SIG-M5 treated with dmso at 0.1 percent for 504 hours (cell line): ENCODE measurements at regions not wholly inside any gene's neighbourhood (a gene's known extent, or its start where the extent isn't known, plus 50 kb on each side); places are given as distances from the start of the nearest gene placed in this dataset.

Source experiments
- DNase-seq: peaks from one replicate; lab custom pipeline; 2025; ENCODE audit not compliant: unreplicated experiment; lab: John Stamatoyannopoulos, UW

DNA sequence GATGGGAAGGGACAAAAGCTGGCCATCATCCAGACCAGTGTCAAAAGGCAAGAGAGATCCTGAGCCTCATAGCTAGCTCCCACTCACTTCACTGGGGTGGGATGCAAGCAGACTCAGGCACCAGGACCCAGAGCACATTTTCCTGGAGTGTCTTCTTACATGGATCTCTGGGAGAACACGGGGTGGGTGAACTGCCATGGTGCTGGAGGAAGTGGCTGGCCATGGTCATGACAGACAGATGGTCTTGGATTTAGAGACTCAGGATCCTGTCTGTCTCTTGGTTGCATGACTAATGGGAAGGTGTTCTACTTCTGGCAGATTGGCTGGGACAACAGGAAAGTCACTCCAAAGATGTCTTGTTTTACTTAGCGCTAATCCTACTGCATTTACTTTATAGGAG lies 311.5 kb downstream of the ATP23 start:
- DNase-seq: no peak

DNA sequence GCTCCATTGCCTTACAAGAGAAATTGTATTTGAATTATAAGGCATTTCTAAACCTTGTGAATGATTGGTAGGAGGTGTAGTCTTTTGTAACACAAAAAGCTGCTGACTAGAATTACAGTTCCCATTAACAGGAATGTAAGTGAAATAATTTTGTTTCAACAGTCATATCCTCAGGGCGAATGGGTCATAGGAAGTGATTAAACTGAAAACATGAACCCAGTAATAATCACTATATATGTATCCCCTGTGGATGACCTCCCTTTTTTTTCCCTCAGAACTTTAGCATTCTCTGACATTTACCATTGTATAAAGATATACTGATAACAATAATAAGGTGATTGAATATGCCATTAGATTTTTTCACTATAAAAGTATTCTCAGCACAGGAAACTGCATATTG lies 312.3 kb downstream of the ATP23 start:
- no peak for DNase-seq

- DNase-seq: no peak
Measured at GRCh38 chr12:58254463-58255100, 313.2 kb downstream of the ATP23 start.

DNA sequence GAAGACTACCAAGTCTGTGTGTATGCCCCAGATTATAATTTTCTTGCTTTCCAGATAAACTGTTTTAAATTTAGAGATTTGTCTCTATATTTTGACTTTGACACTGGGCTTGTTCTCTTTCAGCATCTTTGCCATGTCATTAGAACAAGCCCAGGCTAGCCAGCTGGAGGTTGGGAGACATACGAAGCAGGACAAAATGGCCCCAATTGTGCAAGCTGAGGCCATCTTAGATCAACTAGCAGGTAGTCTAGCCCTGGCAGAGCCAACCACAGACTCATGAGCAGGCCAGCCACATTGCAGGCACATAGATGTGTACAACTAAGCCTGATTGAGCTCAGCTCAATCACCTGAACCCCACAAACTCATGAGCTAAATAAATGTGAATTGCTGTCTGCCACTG lies 321.4 kb downstream of the ATP23 start:
- no peak for DNase-seq

- DNase-seq: no peak
Measured at GRCh38 chr12:58263816-58264215, 322.4 kb downstream of the ATP23 start.

DNA sequence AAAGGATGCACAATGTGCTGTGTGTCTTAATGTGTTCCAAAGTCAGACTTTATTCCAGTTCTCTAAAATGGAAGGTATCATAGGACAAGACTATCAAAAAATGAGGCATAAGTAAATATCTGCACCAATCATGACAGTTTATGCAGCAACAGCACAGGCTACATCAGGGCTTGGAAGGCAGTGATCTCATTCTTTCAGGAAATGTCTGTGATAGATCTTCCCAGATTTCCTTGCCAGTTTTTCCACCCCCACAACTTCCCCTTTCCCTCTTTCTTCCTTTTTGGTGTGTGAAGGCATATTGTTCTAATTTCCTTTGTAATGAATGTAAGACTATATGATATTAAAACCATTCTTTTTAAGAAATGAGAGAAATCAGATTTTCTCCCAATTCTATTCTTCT lies 326.7 kb downstream of the ATP23 start:
- DNase-seq: no peak

GRCh38 chr12:58269476-58269875 lies 328.1 kb downstream of the ATP23 start:
- no peak for DNase-seq

DNA sequence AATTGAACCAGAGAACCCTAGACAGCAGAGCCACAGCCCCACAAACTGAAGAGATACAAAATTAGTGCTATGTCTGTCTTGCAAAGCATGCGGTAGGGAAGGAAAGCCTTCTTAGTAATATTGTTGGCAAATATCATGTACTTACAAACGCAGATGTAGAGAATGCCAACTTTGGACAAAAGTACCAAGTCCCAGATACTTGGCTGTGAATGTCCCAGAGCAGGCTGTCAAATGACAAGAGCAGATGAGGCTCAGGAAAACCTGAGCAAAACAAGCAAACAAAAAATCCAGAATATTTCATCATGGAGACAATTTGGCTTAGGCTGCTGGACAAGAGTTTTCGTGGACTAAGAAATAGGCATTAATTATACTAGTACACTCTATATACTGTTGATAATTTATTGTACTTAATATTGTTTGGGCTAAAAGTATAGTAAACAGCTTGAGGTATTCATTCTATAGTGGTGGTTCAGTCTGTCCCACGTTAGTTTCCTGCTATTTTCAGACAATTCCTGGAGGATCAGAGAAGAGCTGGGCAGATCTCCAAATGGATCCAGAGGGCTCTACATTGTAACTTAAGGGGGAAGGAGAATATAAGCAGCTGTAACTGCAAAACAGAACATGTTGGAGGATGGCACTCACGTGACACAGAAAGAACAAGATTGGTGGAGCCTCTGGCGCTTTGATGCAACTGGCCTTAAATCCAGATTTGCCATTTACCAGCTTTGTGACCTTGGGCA lies 329.8 kb downstream of the ATP23 start:
- DNase-seq: no peak

DNA sequence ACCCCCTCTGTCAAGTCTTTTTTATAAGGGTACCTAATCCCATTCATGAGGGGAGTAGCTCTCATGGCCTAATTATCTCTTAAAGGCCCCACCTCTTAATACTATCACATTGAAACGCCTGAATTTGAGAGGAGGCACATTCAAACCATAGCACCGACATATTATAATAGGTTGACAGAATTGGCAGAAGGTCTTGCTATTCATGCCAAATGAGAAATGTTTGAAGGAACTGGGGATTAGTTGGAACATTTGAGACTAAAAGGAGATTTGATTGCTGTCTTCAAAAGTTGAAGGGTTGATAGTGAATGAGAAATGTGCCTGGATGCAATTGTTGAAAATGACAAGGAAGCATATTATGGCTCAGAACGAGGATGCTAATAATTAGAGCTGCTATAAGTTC lies 331.1 kb downstream of the ATP23 start:
- DNase-seq: no peak

- no peak for DNase-seq
Measured at GRCh38 chr12:58277231-58277630, 335.9 kb downstream of the ATP23 start.

DNA sequence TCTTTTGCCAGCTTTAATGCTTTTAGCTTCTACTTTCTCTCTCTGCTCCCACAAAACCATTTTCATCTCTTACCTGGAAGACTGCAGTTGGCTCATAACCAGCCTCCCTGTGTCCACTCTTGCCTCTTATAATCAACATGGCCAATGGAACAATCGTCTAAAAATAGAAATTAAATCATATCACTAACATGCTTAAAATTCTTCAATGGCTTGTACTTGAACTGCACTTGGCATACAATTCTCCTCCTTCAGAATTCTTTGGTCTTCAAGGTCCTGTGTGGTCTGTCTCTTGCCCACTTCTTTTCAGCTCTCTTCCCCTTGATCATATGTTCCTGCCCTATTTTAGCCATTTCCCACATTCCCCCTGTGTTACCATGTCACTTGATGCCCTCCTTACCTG lies 342.2 kb downstream of the ATP23 start:
- DNase-seq: no peak

DNA sequence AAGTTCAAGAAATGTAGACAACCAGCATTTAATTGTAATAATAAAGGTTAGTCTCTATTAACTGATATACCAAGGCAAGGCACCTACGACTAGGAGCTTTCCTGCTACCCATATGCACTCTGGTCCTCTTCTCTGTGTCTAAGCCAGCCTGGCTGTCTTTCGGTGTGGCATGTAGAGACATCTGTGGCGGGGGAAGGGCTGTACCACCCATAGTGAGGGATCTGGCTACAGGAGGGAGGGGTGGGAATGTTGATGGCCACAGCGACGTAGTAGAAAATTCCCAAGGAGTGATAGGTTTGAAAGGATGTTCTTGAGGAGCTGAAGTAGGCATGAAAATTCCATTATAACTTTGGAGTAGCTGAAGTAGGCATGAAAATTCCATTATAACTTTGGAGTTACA lies 344.2 kb downstream of the ATP23 start:
- DNase-seq: no peak

DNA sequence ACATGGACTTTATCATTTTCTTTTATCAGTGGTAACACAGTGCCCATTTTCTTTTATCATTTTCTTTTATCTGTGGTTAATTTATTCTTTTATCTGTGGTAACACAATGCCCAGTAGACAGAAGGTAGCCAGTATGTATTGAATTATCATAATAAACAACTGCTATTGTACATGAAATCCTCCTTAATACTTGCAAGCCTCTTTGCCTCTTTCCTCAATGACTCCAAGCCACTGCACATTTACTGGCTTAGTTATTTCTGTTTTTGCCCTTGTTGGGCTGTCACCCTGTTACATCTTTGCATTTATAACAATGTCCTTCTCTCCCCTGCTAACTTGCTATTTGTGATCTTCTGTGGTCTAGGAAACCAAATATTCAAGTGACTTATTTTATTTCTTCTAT lies 345.0 kb downstream of the ATP23 start:
- DNase-seq: no peak

DNA sequence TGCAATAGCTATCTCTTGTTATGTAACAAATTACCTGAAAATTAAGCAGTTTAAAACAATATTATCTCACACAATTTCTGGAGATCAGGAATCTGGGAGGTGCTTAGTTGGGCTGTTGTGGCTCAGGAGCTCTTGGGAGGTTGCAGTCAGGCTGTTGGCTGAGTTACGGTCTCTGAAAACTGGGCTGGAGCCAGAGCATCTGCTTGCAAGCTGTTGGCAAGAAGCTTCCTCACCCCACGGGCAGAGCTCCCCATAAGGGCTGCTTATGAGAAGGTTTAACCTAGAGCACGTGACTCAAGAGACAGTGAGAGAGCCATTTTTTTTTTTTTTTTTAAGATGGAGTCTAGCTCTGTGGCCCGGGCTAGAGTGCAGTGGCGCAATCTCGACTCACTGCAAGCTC lies 346.8 kb downstream of the ATP23 start:
- no peak for DNase-seq

DNA sequence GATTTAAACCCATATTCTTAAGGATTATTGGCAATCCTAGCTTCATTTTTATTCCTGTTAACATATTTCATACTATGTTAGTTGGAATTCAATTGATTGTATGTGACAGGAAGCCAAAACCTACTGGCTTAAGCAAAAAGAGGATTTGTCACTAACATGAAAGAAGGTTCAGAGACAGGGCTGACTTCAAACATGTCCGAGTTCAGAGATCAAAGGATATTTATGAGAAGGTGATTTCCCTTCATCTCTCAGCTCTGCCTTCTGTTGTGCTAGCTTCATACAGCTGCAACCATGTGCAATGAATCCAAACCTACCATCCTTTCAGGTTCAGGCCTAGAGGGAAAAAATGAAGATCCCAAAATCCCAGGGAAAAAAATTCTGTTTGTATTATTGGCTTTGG lies 349.7 kb downstream of the ATP23 start:
- no peak for DNase-seq

DNA sequence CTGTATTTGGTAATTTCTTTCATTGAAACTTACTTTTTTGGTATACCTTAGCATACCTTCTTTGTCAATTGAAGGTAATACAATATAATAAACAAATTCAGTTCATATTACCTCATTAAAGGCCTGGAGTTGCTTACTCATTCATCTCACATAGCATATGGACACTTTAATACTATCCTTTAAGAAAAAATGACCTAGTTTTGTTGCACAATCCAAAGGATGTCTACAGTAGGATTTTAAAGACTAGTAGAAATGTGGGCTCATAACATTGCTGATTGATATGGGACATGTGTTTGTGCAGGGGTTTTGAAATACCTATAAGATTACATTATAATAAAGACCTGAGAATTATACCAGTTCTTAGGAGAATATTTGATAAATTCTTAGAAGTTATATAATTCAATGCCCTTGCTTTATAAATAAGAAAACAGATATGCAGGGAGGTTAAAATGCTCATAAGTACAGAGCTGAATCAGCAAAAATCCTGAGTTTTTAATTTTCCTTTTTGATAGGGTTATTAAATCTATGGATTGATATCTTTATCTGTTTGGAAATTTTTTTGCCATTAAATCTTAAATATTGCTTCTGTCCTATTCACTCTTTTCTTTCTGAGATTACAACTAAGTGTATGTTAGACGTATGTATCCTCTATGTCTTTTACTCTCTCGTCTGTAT lies 352.1 kb downstream of the ATP23 start:
- no peak for DNase-seq

DNA sequence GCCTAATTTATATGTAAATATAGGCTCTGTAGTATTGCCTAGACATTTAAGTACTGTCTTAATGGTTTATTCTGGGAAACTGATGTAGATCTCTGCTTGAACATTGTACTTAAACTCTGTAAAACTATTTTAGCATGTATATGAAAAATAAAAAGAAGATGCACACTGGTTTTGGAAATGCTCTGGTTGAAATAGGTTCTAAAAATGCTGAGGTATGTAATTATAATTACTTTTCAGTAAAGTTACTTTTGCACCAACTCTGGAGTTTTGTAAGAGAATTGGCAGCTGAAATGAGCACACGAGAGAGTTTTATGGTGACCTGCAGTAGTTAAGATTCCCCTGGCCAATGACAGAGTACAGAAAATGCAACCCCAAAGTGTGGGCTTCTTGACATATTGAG lies 353.9 kb downstream of the ATP23 start:
- no peak for DNase-seq

- no peak for DNase-seq
Measured at GRCh38 chr12:58296863-58297262, 355.5 kb downstream of the ATP23 start.

- DNase-seq: no peak
Measured at GRCh38 chr12:58298803-58299202, 357.4 kb downstream of the ATP23 start.

- no peak for DNase-seq
Measured at GRCh38 chr12:58299371-58299770, 358.0 kb downstream of the ATP23 start.

- DNase-seq: no peak
Measured at GRCh38 chr12:58301038-58301729, 359.8 kb downstream of the ATP23 start.

DNA sequence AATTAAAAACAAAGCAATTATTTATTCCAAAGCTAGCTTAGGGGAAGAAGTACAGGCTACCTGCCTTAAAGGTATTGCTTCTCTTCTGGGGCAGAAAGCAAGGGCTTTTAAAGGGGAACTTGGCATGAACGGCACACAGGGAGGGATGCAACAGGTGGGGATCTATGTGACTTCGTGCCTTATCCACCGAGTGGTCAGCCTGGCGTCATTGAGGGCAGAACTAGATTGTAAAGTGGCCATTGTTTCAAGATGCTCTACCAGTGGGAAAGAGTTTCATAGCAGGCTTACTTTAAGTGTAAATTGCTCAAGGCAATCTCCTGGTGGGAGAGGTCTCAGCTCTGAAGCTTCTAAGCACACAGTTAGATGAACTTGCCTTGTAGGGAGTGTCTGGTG lies 360.4 kb downstream of the ATP23 start:
- no peak for DNase-seq
